GM12891 (cell line): ENCODE measurements at regions not wholly inside any gene's neighbourhood (a gene's known extent, or its start where the extent isn't known, plus 50 kb on each side); places are given as distances from the start of the nearest gene placed in this dataset.
"Not testable (repeated sequence)": the region's sequence is repeated elsewhere in the genome, so short reads cannot be mapped to it uniquely, and the experiment has no call there.

Source experiments
- PAX5 ChIP-seq: IDR thresholded peaks from 2 replicates; pipeline ENCODE4 v1.6.1; 2011; ENCODE audit warnings: low read length, moderate library complexity, mild to moderate bottlenecking; ENCODE audit not compliant: insufficient read depth, severe bottlenecking
- POLR2A ChIP-seq: IDR thresholded peaks from 2 replicates; pipeline ENCODE4 v1.6.1; 2011; ENCODE audit warnings: low read depth, low read length, control low read depth
- POLR2AphosphoS5 ChIP-seq: IDR thresholded peaks from 2 replicates; pipeline ENCODE4 v1.6.1; 2011; ENCODE audit warnings: low read depth, low read length, control low read depth
- SPI1 ChIP-seq: IDR thresholded peaks from 2 replicates; pipeline ENCODE4 v1.6.1; 2011; ENCODE audit warnings: low read depth, low read length, control low read depth
- TAF1 ChIP-seq: IDR thresholded peaks from 2 replicates; pipeline ENCODE4 v1.6.1; 2011; ENCODE audit warnings: low read depth, low read length, control low read depth

DNA sequence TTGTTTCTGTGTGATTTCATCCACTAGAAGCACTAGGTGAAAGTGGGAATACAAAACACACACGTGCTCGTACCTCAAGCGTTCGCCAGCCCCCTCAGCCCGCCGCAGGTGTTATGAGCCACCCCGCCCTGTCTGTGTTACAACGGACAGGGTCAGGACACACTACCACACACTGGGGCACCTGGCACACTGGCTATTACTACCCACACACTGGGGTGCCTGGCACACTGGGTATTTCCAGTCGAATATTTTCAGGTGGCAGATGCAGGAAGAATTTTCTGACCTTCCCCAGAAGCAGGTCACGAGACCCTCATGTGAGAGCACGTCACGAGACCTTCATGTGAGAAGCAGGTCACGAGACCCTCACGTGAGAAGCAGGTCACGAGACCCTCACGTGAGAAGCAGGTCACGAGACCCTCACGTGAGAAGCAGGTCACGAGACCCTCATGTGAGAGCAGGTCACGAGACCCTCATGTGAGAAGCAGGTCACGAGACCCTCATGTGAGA, 63.3 kb upstream of the ARHGEF7 start:
- TF ChIP-seq POLR2AphosphoS5, TAF1, POLR2A, SPI1, PAX5: not testable (repeated sequence)
